ENCODE measurements at regions not wholly inside any gene's neighbourhood (a gene's known extent, or its start where the extent isn't known, plus 50 kb on each side); places are given as distances from the start of the nearest gene placed in this dataset.

DNA sequence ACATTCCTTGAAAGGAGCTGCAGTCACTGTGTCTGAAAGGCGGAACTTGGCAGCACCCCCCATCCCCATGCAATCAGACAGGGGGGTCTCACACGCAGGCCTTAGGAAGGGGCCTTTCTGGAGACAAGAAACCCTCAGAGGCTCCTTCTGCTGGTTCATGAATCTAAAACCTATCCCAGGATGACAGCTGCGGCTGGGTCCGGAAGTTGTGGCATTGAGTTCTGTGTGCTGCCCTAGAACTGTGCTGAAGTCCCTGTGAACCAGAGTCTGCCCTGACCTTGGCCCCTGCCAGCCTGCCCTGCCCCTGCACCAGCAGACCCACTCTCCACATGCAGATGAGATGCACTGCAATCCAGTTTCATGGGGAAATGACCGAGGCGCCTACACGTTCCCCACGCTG, 268.0 kb downstream of the CTTN start:
- H3K27ac Mint-ChIP-seq = no peak overlapping the region
- no peaks in the 10 kb centered on the region for H3F3A ChIP-seq (replicated peaks; ENCODE audit: low read depth)
- no peaks in the 10 kb centered on the region for H3K9me2 ChIP-seq (ENCODE audit: insufficient read depth)
- H3K4me1 Mint-ChIP-seq = peaks cover 30% of the 10 kb centered on the region
- no peak overlapping the region for H3K4me3 ChIP-seq
- H3K27me3 Mint-ChIP-seq (ENCODE audit: insufficient read depth, low read depth, poor library complexity) = peaks cover 32% of the 10 kb centered on the region
- no peak for ATAC-seq
- no peak overlapping the region for H3K4me2 ChIP-seq
- TF ChIP-seq, protein P1, sequence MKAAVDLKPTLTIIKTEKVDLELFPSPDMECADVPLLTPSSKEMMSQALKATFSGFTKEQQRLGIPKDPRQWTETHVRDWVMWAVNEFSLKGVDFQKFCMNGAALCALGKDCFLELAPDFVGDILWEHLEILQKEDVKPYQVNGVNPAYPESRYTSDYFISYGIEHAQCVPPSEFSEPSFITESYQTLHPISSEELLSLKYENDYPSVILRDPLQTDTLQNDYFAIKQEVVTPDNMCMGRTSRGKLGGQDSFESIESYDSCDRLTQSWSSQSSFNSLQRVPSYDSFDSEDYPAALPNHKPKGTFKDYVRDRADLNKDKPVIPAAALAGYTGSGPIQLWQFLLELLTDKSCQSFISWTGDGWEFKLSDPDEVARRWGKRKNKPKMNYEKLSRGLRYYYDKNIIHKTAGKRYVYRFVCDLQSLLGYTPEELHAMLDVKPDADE (IDR thresholded peaks at IDR 0.05) = no peak
- no peak for TF ChIP-seq CREB1 (CRISPR knock-in tag; IDR thresholded peaks at IDR 0.05; ENCODE audit: low read depth)
- TF ChIP-seq STAT1 (IDR thresholded peaks at IDR 0.05; ENCODE audit: unreplicated experiment) = no peak
- TF ChIP-seq, protein P2, sequence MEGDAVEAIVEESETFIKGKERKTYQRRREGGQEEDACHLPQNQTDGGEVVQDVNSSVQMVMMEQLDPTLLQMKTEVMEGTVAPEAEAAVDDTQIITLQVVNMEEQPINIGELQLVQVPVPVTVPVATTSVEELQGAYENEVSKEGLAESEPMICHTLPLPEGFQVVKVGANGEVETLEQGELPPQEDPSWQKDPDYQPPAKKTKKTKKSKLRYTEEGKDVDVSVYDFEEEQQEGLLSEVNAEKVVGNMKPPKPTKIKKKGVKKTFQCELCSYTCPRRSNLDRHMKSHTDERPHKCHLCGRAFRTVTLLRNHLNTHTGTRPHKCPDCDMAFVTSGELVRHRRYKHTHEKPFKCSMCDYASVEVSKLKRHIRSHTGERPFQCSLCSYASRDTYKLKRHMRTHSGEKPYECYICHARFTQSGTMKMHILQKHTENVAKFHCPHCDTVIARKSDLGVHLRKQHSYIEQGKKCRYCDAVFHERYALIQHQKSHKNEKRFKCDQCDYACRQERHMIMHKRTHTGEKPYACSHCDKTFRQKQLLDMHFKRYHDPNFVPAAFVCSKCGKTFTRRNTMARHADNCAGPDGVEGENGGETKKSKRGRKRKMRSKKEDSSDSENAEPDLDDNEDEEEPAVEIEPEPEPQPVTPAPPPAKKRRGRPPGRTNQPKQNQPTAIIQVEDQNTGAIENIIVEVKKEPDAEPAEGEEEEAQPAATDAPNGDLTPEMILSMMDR (conservative IDR thresholded peaks at IDR 0.05; ENCODE audit: low read depth in 2 of 2) = no peak
- TF ChIP-seq ZNF114 (CRISPR knock-in tag; IDR thresholded peaks at IDR 0.05) = no peak
- TF ChIP-seq JUNB (IDR thresholded peaks at IDR 0.05; ENCODE audit: unreplicated experiment) = no peak
- no peak for TF ChIP-seq POLR2AphosphoS5 (IDR thresholded peaks at IDR 0.05; ENCODE audit: low read depth)
- no peak for TF ChIP-seq EZH2phosphoT487 (IDR thresholded peaks at IDR 0.05; ENCODE audit: unreplicated experiment)
- no peak for TF ChIP-seq NANOG (IDR thresholded peaks at IDR 0.05; ENCODE audit: borderline replicate concordance)
- TF ChIP-seq EZH2 (IDR thresholded peaks at IDR 0.05; ENCODE audit: low read depth, unreplicated experiment) = no peak
- TF ChIP-seq, protein P3, sequence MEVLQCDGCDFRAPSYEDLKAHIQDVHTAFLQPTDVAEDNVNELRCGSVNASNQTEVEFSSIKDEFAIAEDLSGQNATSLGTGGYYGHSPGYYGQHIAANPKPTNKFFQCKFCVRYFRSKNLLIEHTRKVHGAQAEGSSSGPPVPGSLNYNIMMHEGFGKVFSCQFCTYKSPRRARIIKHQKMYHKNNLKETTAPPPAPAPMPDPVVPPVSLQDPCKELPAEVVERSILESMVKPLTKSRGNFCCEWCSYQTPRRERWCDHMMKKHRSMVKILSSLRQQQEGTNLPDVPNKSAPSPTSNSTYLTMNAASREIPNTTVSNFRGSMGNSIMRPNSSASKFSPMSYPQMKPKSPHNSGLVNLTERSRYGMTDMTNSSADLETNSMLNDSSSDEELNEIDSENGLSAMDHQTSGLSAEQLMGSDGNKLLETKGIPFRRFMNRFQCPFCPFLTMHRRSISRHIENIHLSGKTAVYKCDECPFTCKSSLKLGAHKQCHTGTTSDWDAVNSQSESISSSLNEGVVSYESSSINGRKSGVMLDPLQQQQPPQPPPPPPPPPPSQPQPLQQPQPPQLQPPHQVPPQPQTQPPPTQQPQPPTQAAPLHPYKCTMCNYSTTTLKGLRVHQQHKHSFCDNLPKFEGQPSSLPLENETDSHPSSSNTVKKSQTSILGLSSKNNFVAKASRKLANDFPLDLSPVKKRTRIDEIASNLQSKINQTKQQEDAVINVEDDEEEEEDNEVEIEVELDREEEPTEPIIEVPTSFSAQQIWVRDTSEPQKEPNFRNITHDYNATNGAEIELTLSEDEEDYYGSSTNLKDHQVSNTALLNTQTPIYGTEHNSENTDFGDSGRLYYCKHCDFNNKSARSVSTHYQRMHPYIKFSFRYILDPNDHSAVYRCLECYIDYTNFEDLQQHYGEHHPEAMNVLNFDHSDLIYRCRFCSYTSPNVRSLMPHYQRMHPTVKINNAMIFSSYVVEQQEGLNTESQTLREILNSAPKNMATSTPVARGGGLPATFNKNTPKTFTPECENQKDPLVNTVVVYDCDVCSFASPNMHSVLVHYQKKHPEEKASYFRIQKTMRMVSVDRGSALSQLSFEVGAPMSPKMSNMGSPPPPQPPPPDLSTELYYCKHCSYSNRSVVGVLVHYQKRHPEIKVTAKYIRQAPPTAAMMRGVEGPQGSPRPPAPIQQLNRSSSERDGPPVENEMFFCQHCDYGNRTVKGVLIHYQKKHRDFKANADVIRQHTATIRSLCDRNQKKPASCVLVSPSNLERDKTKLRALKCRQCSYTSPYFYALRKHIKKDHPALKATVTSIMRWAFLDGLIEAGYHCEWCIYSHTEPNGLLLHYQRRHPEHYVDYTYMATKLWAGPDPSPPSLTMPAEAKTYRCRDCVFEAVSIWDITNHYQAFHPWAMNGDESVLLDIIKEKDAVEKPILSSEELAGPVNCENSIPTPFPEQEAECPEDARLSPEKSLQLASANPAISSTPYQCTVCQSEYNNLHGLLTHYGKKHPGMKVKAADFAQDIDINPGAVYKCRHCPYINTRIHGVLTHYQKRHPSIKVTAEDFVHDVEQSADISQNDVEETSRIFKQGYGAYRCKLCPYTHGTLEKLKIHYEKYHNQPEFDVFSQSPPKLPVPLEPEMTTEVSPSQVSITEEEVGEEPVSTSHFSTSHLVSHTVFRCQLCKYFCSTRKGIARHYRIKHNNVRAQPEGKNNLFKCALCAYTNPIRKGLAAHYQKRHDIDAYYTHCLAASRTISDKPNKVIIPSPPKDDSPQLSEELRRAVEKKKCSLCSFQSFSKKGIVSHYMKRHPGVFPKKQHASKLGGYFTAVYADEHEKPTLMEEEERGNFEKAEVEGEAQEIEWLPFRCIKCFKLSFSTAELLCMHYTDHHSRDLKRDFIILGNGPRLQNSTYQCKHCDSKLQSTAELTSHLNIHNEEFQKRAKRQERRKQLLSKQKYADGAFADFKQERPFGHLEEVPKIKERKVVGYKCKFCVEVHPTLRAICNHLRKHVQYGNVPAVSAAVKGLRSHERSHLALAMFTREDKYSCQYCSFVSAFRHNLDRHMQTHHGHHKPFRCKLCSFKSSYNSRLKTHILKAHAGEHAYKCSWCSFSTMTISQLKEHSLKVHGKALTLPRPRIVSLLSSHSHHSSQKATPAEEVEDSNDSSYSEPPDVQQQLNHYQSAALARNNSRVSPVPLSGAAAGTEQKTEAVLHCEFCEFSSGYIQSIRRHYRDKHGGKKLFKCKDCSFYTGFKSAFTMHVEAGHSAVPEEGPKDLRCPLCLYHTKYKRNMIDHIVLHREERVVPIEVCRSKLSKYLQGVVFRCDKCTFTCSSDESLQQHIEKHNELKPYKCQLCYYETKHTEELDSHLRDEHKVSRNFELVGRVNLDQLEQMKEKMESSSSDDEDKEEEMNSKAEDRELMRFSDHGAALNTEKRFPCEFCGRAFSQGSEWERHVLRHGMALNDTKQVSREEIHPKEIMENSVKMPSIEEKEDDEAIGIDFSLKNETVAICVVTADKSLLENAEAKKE (CRISPR knock-in tag; IDR thresholded peaks at IDR 0.05) = no peak
- H3K4me1 ChIP-seq (ENCODE audit: insufficient read depth) = peaks cover 13% of the 10 kb centered on the region
- no peaks in the 10 kb centered on the region; the same call in 2 of the 3 replicates for H3K9me3 Mint-ChIP-seq
- peaks cover 12% of the 10 kb centered on the region for H3K36me3 Mint-ChIP-seq (ENCODE audit: low read depth)
- H2AFZ ChIP-seq = no peak overlapping the region
- no peak overlapping the region for H3K4me3 Mint-ChIP-seq
- no peaks in the 10 kb centered on the region for H4K20me1 ChIP-seq (replicated peaks; ENCODE audit: insufficient read depth)
- H3K27me3 ChIP-seq (ENCODE audit: insufficient read depth) = no peaks in the 10 kb centered on the region
- H3K36me3 ChIP-seq (ENCODE audit: insufficient read depth) = no peaks in the 10 kb centered on the region
- H3K79me2 ChIP-seq (replicated peaks; ENCODE audit: insufficient read depth) = no peaks in the 10 kb centered on the region
- no peak overlapping the region for H3K27ac ChIP-seq (ENCODE audit: low read depth)
- DNase-seq (ENCODE audit: low spot score) = no peak

Data from GM23338 (cell line).